ENCODE measurements at regions not wholly inside any gene's neighbourhood (a gene's known extent, or its start where the extent isn't known, plus 50 kb on each side); places are given as distances from the start of the nearest gene placed in this dataset.
"Not testable (repeated sequence)": the region's sequence is repeated elsewhere in the genome, so short reads cannot be mapped to it uniquely, and the experiment has no call there.

DNA sequence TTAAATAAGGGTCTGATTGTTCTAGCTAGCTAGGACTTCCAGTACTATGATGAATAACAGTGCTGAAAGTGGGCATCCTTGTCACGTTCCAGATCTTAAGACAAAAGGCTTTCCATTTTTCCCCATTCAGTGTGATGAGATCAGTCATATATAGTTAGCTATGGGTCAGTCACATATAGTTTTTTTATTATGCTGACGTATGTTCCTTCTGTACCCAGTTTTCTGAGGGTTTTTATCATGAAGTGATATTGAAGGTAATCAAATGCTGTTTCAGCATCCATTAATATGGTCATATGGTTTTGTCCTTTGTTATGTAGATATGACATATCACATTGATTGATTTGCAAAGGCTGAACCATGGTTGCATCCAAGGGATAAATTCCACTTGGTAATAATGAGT lies 800.1 kb upstream of the FBXO33 start:
- no peaks in the 10 kb centered on the region for H3K27me3 ChIP-seq (ENCODE audit: insufficient read depth, insufficient read length)
- no peak for DNase-seq (ENCODE audit: low read depth, low spot score)
- no peak overlapping the region for H3K9ac ChIP-seq (ENCODE audit: insufficient read length, low read depth)
- TF ChIP-seq ZNF274 (IDR thresholded peaks at IDR 0.05; ENCODE audit: low read depth, low read length): no peak
- TF ChIP-seq SUZ12 (IDR thresholded peaks at IDR 0.05; ENCODE audit: extremely low read depth, insufficient read depth, insufficient read length): no peak
- H3K36me3 ChIP-seq (ENCODE audit: insufficient read depth, insufficient read length, low read length): no peaks in the 10 kb centered on the region
- no peaks in the 10 kb centered on the region for H3K9me3 ChIP-seq (ENCODE audit: insufficient read depth, low read length)
- no peak overlapping the region for H3K4me3 ChIP-seq (ENCODE audit: insufficient read length, low read depth)
- no peaks in the 10 kb centered on the region for H3K4me1 ChIP-seq (ENCODE audit: insufficient read depth, insufficient read length)

DNA sequence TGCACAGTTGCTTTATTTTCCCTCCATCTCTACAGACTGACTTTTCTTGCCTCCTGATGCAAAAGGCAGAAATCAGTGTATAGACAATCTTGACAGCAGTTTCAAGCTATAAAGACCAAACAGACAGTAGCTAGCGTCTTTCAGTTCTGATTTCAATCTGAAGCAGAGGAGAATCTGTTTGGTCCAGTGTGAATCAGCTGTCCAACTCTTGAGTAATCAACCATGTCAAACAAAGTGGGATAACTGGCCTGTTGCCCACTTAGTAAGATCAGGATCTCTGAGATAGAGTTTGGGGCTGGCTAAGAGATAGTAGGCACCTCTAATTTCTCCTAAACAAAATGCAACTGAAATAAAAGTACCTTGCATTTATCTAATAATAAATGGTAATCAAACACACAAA lies 797.4 kb upstream of the FBXO33 start:
- no peak for TF ChIP-seq ZNF274 (IDR thresholded peaks at IDR 0.05; ENCODE audit: low read depth, low read length)
- TF ChIP-seq SUZ12 (IDR thresholded peaks at IDR 0.05; ENCODE audit: extremely low read depth, insufficient read depth, insufficient read length): no peak
- TF ChIP-seq YY1 (IDR thresholded peaks at IDR 0.05; ENCODE audit: insufficient read depth, insufficient read length): no peak
- Histone ChIP-seq H3K4me3 (ENCODE audit: insufficient read length, low read depth) (no peak overlapping the region), H3K27me3 (ENCODE audit: insufficient read depth, insufficient read length) (no peaks in the 10 kb centered on the region), H3K4me1 (ENCODE audit: insufficient read depth, insufficient read length) (no peaks in the 10 kb centered on the region), H3K9me3 (ENCODE audit: insufficient read depth, low read length) (no peaks in the 10 kb centered on the region), H3K9ac (ENCODE audit: insufficient read length, low read depth) (no peak overlapping the region), H3K36me3 (ENCODE audit: insufficient read depth, insufficient read length, low read length) (no peaks in the 10 kb centered on the region)
- no peak for DNase-seq (ENCODE audit: low read depth, low spot score)

- Histone ChIP-seq H3K9me3 (ENCODE audit: insufficient read depth, low read length) (no peaks in the 10 kb centered on the region), H3K9ac (ENCODE audit: insufficient read length, low read depth) (no peak overlapping the region), H3K4me1 (ENCODE audit: insufficient read depth, insufficient read length) (no peaks in the 10 kb centered on the region), H3K36me3 (ENCODE audit: insufficient read depth, insufficient read length, low read length) (no peaks in the 10 kb centered on the region), H3K4me3 (ENCODE audit: insufficient read length, low read depth) (no peak overlapping the region), H3K27me3 (ENCODE audit: insufficient read depth, insufficient read length) (no peaks in the 10 kb centered on the region)
- no peak for TF ChIP-seq ZNF274 (IDR thresholded peaks at IDR 0.05; ENCODE audit: low read depth, low read length)
- DNase-seq (ENCODE audit: low read depth, low spot score): no peak
These were observed 790.8 kb upstream of the FBXO33 start for GRCh38 chr14:40222996-40223395.

DNA sequence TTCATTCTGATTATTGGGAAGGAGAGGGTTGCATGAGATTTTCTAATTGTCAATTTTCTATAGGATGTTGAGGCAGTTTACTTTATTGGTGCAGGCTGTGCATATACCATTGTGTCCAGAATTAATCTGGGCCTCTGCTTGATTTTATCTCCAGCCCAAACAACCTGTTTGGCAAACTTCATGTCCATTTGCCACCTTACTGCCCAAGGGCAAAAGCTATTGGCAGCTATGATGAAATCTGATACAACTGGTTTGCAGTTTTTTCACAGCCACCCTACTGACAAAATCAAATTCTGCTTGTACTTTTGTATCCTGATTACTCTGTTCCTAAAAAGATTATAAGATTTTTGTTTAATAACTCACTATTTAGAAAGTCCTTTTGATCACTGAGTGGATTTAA lies 789.2 kb upstream of the FBXO33 start:
- H3K4me1 ChIP-seq (ENCODE audit: insufficient read depth, insufficient read length): no peaks in the 10 kb centered on the region
- no peak overlapping the region for H3K9ac ChIP-seq (ENCODE audit: insufficient read length, low read depth)
- no peaks in the 10 kb centered on the region for H3K27me3 ChIP-seq (ENCODE audit: insufficient read depth, insufficient read length)
- no peak overlapping the region for H3K4me3 ChIP-seq (ENCODE audit: insufficient read length, low read depth)
- no peaks in the 10 kb centered on the region for H3K36me3 ChIP-seq (ENCODE audit: insufficient read depth, insufficient read length, low read length)
- no peaks in the 10 kb centered on the region for H3K9me3 ChIP-seq (ENCODE audit: insufficient read depth, low read length)
- DNase-seq (ENCODE audit: low read depth, low spot score): no peak
- TF ChIP-seq ZNF274 (IDR thresholded peaks at IDR 0.05; ENCODE audit: low read depth, low read length) (no peak), SUZ12 (IDR thresholded peaks at IDR 0.05; ENCODE audit: extremely low read depth, insufficient read depth, insufficient read length) (no peak), YY1 (IDR thresholded peaks at IDR 0.05; ENCODE audit: insufficient read depth, insufficient read length) (no peak)

- Histone ChIP-seq H3K4me1 (ENCODE audit: insufficient read depth, insufficient read length) (no peaks in the 10 kb centered on the region), H3K9ac (ENCODE audit: insufficient read length, low read depth) (no peak overlapping the region), H3K36me3 (ENCODE audit: insufficient read depth, insufficient read length, low read length) (no peaks in the 10 kb centered on the region), H3K9me3 (ENCODE audit: insufficient read depth, low read length) (no peaks in the 10 kb centered on the region), H3K27me3 (ENCODE audit: insufficient read depth, insufficient read length) (no peaks in the 10 kb centered on the region), H3K4me3 (ENCODE audit: insufficient read length, low read depth) (no peak overlapping the region)
- TF ChIP-seq ZNF274 (IDR thresholded peaks at IDR 0.05; ENCODE audit: low read depth, low read length): no peak
- TF ChIP-seq SUZ12 (IDR thresholded peaks at IDR 0.05; ENCODE audit: extremely low read depth, insufficient read depth, insufficient read length): no peak
- no peak for TF ChIP-seq YY1 (IDR thresholded peaks at IDR 0.05; ENCODE audit: insufficient read depth, insufficient read length)
- DNase-seq (ENCODE audit: low read depth, low spot score): no peak
These were observed 786.8 kb upstream of the FBXO33 start for GRCh38 chr14:40219032-40219431.

DNA sequence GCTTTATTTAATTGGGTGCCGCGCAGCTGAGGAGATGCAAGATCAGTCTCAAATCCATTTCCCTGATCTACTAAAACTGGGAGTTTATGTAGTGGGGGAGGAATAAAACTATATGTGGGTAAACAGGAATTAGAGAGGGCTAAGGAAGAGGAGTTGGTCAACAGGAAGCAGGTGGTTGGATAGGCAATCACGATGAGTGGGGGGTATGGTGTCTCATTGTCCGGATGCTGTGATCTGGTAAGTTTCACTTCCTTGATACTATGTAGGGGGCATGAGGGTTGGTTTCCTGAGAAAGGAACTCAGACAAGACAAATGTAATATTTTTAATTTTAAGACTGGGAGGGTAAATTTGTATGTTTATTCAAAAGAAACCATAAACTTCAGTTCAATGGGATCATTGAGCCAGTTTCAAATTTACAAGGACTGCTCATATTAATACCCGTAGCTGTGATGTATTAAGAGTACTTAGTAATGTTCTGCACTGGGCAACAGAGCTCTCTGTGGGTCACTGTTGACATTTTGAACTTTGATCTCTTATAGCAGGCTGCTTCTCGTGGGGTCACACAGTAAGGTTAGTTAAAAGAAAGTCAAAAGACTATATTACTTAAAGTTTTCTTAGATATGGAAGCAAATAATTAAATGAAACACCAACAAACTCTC lies 786.2 kb upstream of the FBXO33 start:
- Histone ChIP-seq H3K4me1 (ENCODE audit: insufficient read depth, insufficient read length) (no peaks in the 10 kb centered on the region), H3K27me3 (ENCODE audit: insufficient read depth, insufficient read length) (no peaks in the 10 kb centered on the region), H3K9ac (ENCODE audit: insufficient read length, low read depth) (no peak overlapping the region), H3K9me3 (ENCODE audit: insufficient read depth, low read length) (no peaks in the 10 kb centered on the region), H3K36me3 (ENCODE audit: insufficient read depth, insufficient read length, low read length) (no peaks in the 10 kb centered on the region), H3K4me3 (ENCODE audit: insufficient read length, low read depth) (no peak overlapping the region)
- DNase-seq (ENCODE audit: low read depth, low spot score): no peak
- no peak for TF ChIP-seq SUZ12 (IDR thresholded peaks at IDR 0.05; ENCODE audit: extremely low read depth, insufficient read depth, insufficient read length)
- TF ChIP-seq ZNF274 (IDR thresholded peaks at IDR 0.05; ENCODE audit: low read depth, low read length): no peak
- no peak for TF ChIP-seq YY1 (IDR thresholded peaks at IDR 0.05; ENCODE audit: insufficient read depth, insufficient read length)

- Histone ChIP-seq H3K4me1 (ENCODE audit: insufficient read depth, insufficient read length) (no peaks in the 10 kb centered on the region), H3K27me3 (ENCODE audit: insufficient read depth, insufficient read length) (no peaks in the 10 kb centered on the region), H3K4me3 (ENCODE audit: insufficient read length, low read depth) (no peak overlapping the region), H3K36me3 (ENCODE audit: insufficient read depth, insufficient read length, low read length) (no peaks in the 10 kb centered on the region), H3K9me3 (ENCODE audit: insufficient read depth, low read length) (no peaks in the 10 kb centered on the region), H3K9ac (ENCODE audit: insufficient read length, low read depth) (no peak overlapping the region)
- DNase-seq (ENCODE audit: low read depth, low spot score): no peak
- TF ChIP-seq ZNF274 (IDR thresholded peaks at IDR 0.05; ENCODE audit: low read depth, low read length): no peak
- no peak for TF ChIP-seq SUZ12 (IDR thresholded peaks at IDR 0.05; ENCODE audit: extremely low read depth, insufficient read depth, insufficient read length)
- TF ChIP-seq YY1 (IDR thresholded peaks at IDR 0.05; ENCODE audit: insufficient read depth, insufficient read length): no peak
These were observed 784.7 kb upstream of the FBXO33 start for GRCh38 chr14:40216976-40217375.

GRCh38 chr14:40216408-40216807 lies 784.2 kb upstream of the FBXO33 start:
- H3K27me3 ChIP-seq (ENCODE audit: insufficient read depth, insufficient read length); DNase-seq (ENCODE audit: low read depth, low spot score); H3K4me1 ChIP-seq (ENCODE audit: insufficient read depth, insufficient read length); H3K9ac ChIP-seq (ENCODE audit: insufficient read length, low read depth); H3K4me3 ChIP-seq (ENCODE audit: insufficient read length, low read depth); H3K9me3 ChIP-seq (ENCODE audit: insufficient read depth, low read length); H3K36me3 ChIP-seq (ENCODE audit: insufficient read depth, insufficient read length, low read length): not testable (repeated sequence)
